CD4-positive, alpha-beta T cell (primary cell): ENCODE measurements at regions not wholly inside any gene's neighbourhood (a gene's known extent, or its start where the extent isn't known, plus 50 kb on each side); places are given as distances from the start of the nearest gene placed in this dataset.

Experiments used
- ATAC-seq: fragments of 200-7000 bp; cut with Tn5 transposase; one replicate; pipeline ENCODE4 v1.10.0; 2022; ENCODE audit warnings: mild to moderate bottlenecking; ENCODE audit not compliant: poor library complexity
- CTCF ChIA-PET: fragments of 350-600 bp; sonication (Branson Sonifier 250); formaldehyde crosslinking; loops from one replicate; lab custom pipeline; 2021; ENCODE audit warnings: antibody characterized with exemption, inconsistent platforms; lab: Charles Lee
- POLR2A ChIA-PET: fragments of 350-600 bp; sonication (Branson Sonifier 250); formaldehyde crosslinking; loops from one replicate; lab custom pipeline; 2021; ENCODE audit warnings: antibody characterized with exemption, inconsistent platforms; lab: Charles Lee
- DNase-seq, 14 experiments: peaks; one replicate each; pipeline ENCODE4 v3.0.0-alpha.2; 2013 to 2020; ENCODE audit warnings: mixed read lengths in 2 of 14
- H3K27ac ChIP-seq, 2 donors: one replicate each; pipeline versions ENCODE4 v1.5.1 to v1.7.0; 2013; ENCODE audit warnings: low read length in 2 of 2, low read depth in 1 of 2, mild to moderate bottlenecking in 1 of 2
- H3K27me3 ChIP-seq, 2 experiments: 1 replicate in 1 of 2; 2 replicates in 1 of 2; pipeline versions ENCODE4 v1.6.1 to v1.7.0; 2013; ENCODE audit warnings: low read length in 2 of 2, control low read depth in 1 of 2, mild to moderate bottlenecking in 1 of 2, moderate library complexity in 1 of 2; ENCODE audit not compliant: insufficient read depth in 2 of 2, control insufficient read depth in 1 of 2
- H3K36me3 ChIP-seq: one replicate; pipeline ENCODE4 v1.6.1; 2013; ENCODE audit warnings: low read length, control low read depth; ENCODE audit not compliant: insufficient read depth
- H3K4me1 ChIP-seq: one replicate; pipeline ENCODE4 v1.6.1; 2013; ENCODE audit warnings: low read length, control low read depth; ENCODE audit not compliant: insufficient read depth
- H3K4me3 ChIP-seq: one replicate; pipeline ENCODE4 v1.5.1; 2013; ENCODE audit warnings: mild to moderate bottlenecking, low read length, moderate library complexity
- H3K9me3 ChIP-seq, 2 experiments: 1 replicate in 1 of 2; 2 replicates in 1 of 2; pipeline versions ENCODE4 v1.6.1 to v1.7.0; 2013; ENCODE audit warnings: low read length in 2 of 2, mild to moderate bottlenecking in 2 of 2, control low read depth in 1 of 2, moderate library complexity in 1 of 2; ENCODE audit not compliant: control insufficient read depth in 1 of 2, insufficient read depth in 1 of 2
- H3K27ac Mint-ChIP-seq: one replicate; pipeline ENCODE4 v1.8.0; 2020; ENCODE audit warnings: mixed read lengths
- H3K27me3 Mint-ChIP-seq: one replicate; pipeline ENCODE4 v1.8.0; 2021; ENCODE audit warnings: mixed read lengths
- H3K36me3 Mint-ChIP-seq: one replicate; pipeline ENCODE4 v1.8.0; 2021; ENCODE audit warnings: low read depth, mixed read lengths
- H3K4me1 Mint-ChIP-seq: one replicate; pipeline ENCODE4 v1.8.0; 2021; ENCODE audit warnings: low read depth, mixed read lengths
- H3K4me3 Mint-ChIP-seq: one replicate; pipeline ENCODE4 v1.8.0; 2020; ENCODE audit warnings: mild to moderate bottlenecking, mixed read lengths
- H3K9me3 Mint-ChIP-seq: one replicate; pipeline ENCODE4 v1.8.0; 2020; ENCODE audit warnings: mixed read lengths
- intact Hi-C, 2 experiments: fragments of 100-400 bp; cut with DNase I in 1 of 2; cut with micrococcal nuclease in 1 of 2; formaldehyde crosslinking; loops; one replicate each; pipeline versions ENCODE4 v1.15.1 to v1.9.0; 2023 to 2025; cut with DNase I, micrococcal nuclease
- TF ChIP-seq, protein P1 (sequence below): fragments of 200-600 bp; IDR thresholded peaks from one replicate; pipeline ENCODE4 v1.8.0; 2022; ENCODE audit warnings: antibody characterized with exemption, mild to moderate bottlenecking

DNA sequence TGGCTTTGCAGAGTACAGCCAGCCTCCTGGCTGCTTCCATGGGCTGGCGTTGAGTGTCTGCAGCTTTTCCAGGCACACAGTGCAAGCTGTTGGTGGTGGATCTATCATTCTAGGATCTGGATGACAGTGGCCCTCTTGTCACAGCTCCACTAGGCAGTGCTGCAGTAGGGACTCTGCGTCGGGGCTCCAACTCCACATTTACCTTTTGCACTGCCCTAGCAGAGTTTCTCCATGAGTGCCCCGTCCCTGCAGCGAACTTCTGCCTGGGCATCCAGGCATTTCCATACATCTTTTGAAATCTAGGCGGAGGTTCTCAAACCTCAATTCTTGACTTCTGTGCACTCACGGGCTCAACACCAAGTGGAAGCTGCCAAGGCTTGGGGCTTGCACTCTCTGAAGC lies 1697.3 kb upstream of the MIR17HG start:
- peaks cover 0 to 10% of the 10 kb centered on the region in 2 experiments for H3K9me3 ChIP-seq
- no peak for ATAC-seq
- Mint-ChIP-seq H3K4me1 (no peaks in the 10 kb centered on the region), H3K4me3 (no peak overlapping the region), H3K27me3 (no peaks in the 10 kb centered on the region), H3K36me3 (no peaks in the 10 kb centered on the region), H3K9me3 (peaks cover 14% of the 10 kb centered on the region), H3K27ac (no peak overlapping the region)
- intact Hi-C loops, result no loop called here
- no peaks in the 10 kb centered on the region for H3K4me1 ChIP-seq
- H3K27ac ChIP-seq, result no peak overlapping the region
- H3K36me3 ChIP-seq, result no peaks in the 10 kb centered on the region
- no peak for DNase-seq
- POLR2A ChIA-PET, result no interaction called here
- H3K27me3 ChIP-seq, result no peaks in the 10 kb centered on the region
- H3K4me3 ChIP-seq, result no peak overlapping the region
- CTCF ChIA-PET, result no interaction called here
- TF ChIP-seq, protein P1, sequence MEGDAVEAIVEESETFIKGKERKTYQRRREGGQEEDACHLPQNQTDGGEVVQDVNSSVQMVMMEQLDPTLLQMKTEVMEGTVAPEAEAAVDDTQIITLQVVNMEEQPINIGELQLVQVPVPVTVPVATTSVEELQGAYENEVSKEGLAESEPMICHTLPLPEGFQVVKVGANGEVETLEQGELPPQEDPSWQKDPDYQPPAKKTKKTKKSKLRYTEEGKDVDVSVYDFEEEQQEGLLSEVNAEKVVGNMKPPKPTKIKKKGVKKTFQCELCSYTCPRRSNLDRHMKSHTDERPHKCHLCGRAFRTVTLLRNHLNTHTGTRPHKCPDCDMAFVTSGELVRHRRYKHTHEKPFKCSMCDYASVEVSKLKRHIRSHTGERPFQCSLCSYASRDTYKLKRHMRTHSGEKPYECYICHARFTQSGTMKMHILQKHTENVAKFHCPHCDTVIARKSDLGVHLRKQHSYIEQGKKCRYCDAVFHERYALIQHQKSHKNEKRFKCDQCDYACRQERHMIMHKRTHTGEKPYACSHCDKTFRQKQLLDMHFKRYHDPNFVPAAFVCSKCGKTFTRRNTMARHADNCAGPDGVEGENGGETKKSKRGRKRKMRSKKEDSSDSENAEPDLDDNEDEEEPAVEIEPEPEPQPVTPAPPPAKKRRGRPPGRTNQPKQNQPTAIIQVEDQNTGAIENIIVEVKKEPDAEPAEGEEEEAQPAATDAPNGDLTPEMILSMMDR, result no peak

DNA sequence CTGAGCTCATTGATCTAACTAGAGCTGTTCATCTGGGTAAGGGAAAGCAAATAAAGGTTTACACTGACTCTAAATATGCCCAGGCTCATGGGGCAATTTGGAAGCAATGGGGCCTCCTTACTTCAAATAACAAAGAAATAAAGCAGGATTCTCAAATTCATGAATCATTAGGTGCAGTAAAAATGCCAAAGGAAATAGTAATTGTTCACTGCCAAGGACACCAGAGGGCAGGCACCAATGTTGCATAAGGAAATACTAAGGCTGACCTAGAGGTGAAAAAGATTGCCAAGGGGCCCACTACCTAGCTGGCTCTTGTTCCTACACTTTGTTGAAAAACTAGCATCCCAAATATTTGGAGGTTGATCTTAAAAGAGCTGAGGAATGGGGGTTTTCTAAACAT lies 1686.7 kb upstream of the MIR17HG start:
- TF ChIP-seq, protein P1, result no peak
- DNase-seq (no peak), ATAC-seq (no peak)
- H3K27me3 Mint-ChIP-seq, result no peaks in the 10 kb centered on the region
- no peaks in the 10 kb centered on the region for H3K4me1 Mint-ChIP-seq
- H3K36me3 ChIP-seq, result no peaks in the 10 kb centered on the region
- no peak overlapping the region for H3K4me3 Mint-ChIP-seq
- no peak overlapping the region for H3K27ac ChIP-seq
- H3K9me3 ChIP-seq, result peaks cover 0 to 3% of the 10 kb centered on the region in 2 experiments
- no peak overlapping the region for H3K27ac Mint-ChIP-seq
- no peaks in the 10 kb centered on the region for H3K36me3 Mint-ChIP-seq
- POLR2A ChIA-PET, result no interaction called here
- H3K27me3 ChIP-seq, result no peaks in the 10 kb centered on the region
- no peaks in the 10 kb centered on the region for H3K4me1 ChIP-seq
- H3K9me3 Mint-ChIP-seq, result peaks cover 13% of the 10 kb centered on the region
- CTCF ChIA-PET, result no interaction called here
- intact Hi-C loops, result no loop called here
- no peak overlapping the region for H3K4me3 ChIP-seq

DNA sequence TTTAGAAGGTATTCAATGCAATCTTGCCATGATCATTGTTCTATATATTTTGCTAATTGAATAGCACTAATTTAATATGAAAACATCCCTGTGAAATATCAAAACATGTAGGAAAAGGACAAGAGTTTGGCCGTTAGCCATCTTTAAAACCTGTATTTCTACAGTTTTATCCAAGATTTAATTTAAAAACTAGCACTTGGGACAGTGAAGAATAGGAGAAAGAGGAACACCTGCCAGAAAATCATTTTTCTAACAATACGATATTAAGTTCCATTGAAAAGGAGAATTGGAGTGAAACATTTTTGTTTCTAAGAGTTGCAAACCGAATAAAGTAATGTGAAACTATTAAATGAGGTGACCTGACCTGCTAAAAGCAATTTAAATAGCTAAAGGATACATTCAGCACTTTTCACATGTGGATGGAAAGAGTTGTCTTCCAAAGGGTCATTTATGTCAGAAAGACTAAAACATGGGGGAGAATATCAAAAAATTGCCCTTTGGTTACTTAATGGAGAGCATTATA lies 1673.6 kb upstream of the MIR17HG start:
- Mint-ChIP-seq H3K4me3 (no peak overlapping the region), H3K36me3 (no peaks in the 10 kb centered on the region), H3K27ac (no peak overlapping the region), H3K27me3 (no peaks in the 10 kb centered on the region), H3K4me1 (no peaks in the 10 kb centered on the region), H3K9me3 (no peaks in the 10 kb centered on the region)
- Histone ChIP-seq H3K36me3 (no peaks in the 10 kb centered on the region), H3K4me1 (no peaks in the 10 kb centered on the region), H3K9me3 (peaks cover 0 to 3% of the 10 kb centered on the region in 2 experiments), H3K4me3 (no peak overlapping the region), H3K27me3 (no peaks in the 10 kb centered on the region), H3K27ac (no peak overlapping the region)
- TF ChIP-seq, protein P1, result no peak
- no peak for ATAC-seq
- POLR2A ChIA-PET, result no interaction called here
- CTCF ChIA-PET, result no interaction called here
- intact Hi-C loops, result no loop called here
- no peak for DNase-seq
